Upper lobe of right lung (tissue), 1 donor: ENCODE measurements at regions not wholly inside any gene's neighbourhood (a gene's known extent, or its start where the extent isn't known, plus 50 kb on each side); places are given as distances from the start of the nearest gene placed in this dataset.

Experiments
- ATAC-seq: fragments of 200-7000 bp; cut with Tn5 transposase; one replicate; pipeline ENCODE4 v1.9.1; 2020; ENCODE audit warnings: mild to moderate bottlenecking, moderate library complexity
- DNase-seq: peaks from one replicate; pipeline ENCODE4 v3.0.0-alpha.2; 2020
- H3K27ac ChIP-seq: fragments of 200-600 bp; one replicate; pipeline ENCODE4 v1.8.0; 2022
- H3K27me3 ChIP-seq: fragments of 200-600 bp; one replicate; pipeline ENCODE4 v1.8.0; 2022; ENCODE audit warnings: mild to moderate bottlenecking
- H3K36me3 ChIP-seq: fragments of 200-600 bp; one replicate; pipeline ENCODE4 v1.8.0; 2022
- H3K4me1 ChIP-seq: fragments of 200-600 bp; one replicate; pipeline ENCODE4 v1.8.0; 2022
- H3K4me3 ChIP-seq: fragments of 200-600 bp; one replicate; pipeline ENCODE4 v1.8.0; 2022; ENCODE audit warnings: mild to moderate bottlenecking
- H3K9me3 ChIP-seq: fragments of 200-600 bp; one replicate; pipeline ENCODE4 v1.8.0; 2022
- CTCF ChIP-seq: fragments of 200-600 bp; IDR thresholded peaks from one replicate; pipeline ENCODE4 v1.8.0; 2022; ENCODE audit warnings: antibody characterized with exemption
- intact Hi-C: fragments of 100-400 bp; cut with DNase I; formaldehyde crosslinking; loops from one replicate; pipeline ENCODE4 v1.11.0; 2022
- donor health status: DM: no; HTN: yes; CAD: no; lungs with severe emphysema.

GRCh38 chr3:26260139-26260538 lies 362.4 kb upstream of the LRRC3B start:
- Histone ChIP-seq H3K4me1 (no peaks in the 10 kb centered on the region), H3K4me3 (no peak overlapping the region), H3K9me3 (no peaks in the 10 kb centered on the region), H3K27me3 (no peaks in the 10 kb centered on the region), H3K27ac (no peak overlapping the region), H3K36me3 (no peaks in the 10 kb centered on the region)
- no peak for TF ChIP-seq CTCF
- intact Hi-C loops = no loop called here
- no peak for DNase-seq
- no peak for ATAC-seq

GRCh38 chr3:26264708-26265107 lies 357.9 kb upstream of the LRRC3B start:
- no peak overlapping the region for H3K4me3 ChIP-seq
- no peaks in the 10 kb centered on the region for H3K27me3 ChIP-seq
- TF ChIP-seq CTCF = no peak
- H3K9me3 ChIP-seq = no peaks in the 10 kb centered on the region
- ATAC-seq = no peak
- DNase-seq = no peak
- intact Hi-C loops = no loop called here
- H3K4me1 ChIP-seq = no peaks in the 10 kb centered on the region
- no peaks in the 10 kb centered on the region for H3K36me3 ChIP-seq
- no peak overlapping the region for H3K27ac ChIP-seq

GRCh38 chr3:26271848-26272247 lies 350.7 kb upstream of the LRRC3B start:
- DNase-seq (no peak), ATAC-seq (no peak)
- Histone ChIP-seq H3K27me3 (no peaks in the 10 kb centered on the region), H3K4me3 (no peak overlapping the region), H3K27ac (no peak overlapping the region), H3K36me3 (no peaks in the 10 kb centered on the region), H3K9me3 (no peaks in the 10 kb centered on the region), H3K4me1 (no peaks in the 10 kb centered on the region)
- intact Hi-C loops = no loop called here
- TF ChIP-seq CTCF = no peak

GRCh38 chr3:26273196-26273595 lies 349.4 kb upstream of the LRRC3B start:
- Histone ChIP-seq H3K36me3 (no peaks in the 10 kb centered on the region), H3K4me3 (no peak overlapping the region), H3K27ac (no peak overlapping the region), H3K27me3 (no peaks in the 10 kb centered on the region), H3K9me3 (no peaks in the 10 kb centered on the region), H3K4me1 (no peaks in the 10 kb centered on the region)
- DNase-seq (no peak), ATAC-seq (no peak)
- intact Hi-C loops = no loop called here
- no peak for TF ChIP-seq CTCF

GRCh38 chr3:26279091-26279490 lies 343.5 kb upstream of the LRRC3B start:
- H3K36me3 ChIP-seq = no peaks in the 10 kb centered on the region
- TF ChIP-seq CTCF = no peak
- H3K4me1 ChIP-seq = no peaks in the 10 kb centered on the region
- no peaks in the 10 kb centered on the region for H3K27me3 ChIP-seq
- ATAC-seq (no peak), DNase-seq (no peak)
- H3K27ac ChIP-seq = no peak overlapping the region
- no peak overlapping the region for H3K4me3 ChIP-seq
- intact Hi-C loops = no loop called here
- no peaks in the 10 kb centered on the region for H3K9me3 ChIP-seq

GRCh38 chr3:26280517-26280916 lies 342.1 kb upstream of the LRRC3B start:
- Histone ChIP-seq H3K36me3 (no peaks in the 10 kb centered on the region), H3K27ac (no peak overlapping the region), H3K9me3 (peaks cover 6% of the 10 kb centered on the region), H3K27me3 (no peaks in the 10 kb centered on the region), H3K4me1 (no peaks in the 10 kb centered on the region), H3K4me3 (no peak overlapping the region)
- no peak for TF ChIP-seq CTCF
- DNase-seq = no peak
- ATAC-seq = no peak
- intact Hi-C loops = no loop called here
